SK-N-SH (cell line): ENCODE measurements at regions not wholly inside any gene's neighbourhood (a gene's known extent, or its start where the extent isn't known, plus 50 kb on each side); places are given as distances from the start of the nearest gene placed in this dataset.

ENCODE experiments used
- CTCF ChIA-PET: fragments of 300-600, 350-600 bp; formaldehyde crosslinking; extraction: SDS; loops from one replicate; lab custom pipeline; 2021; lab: Yijun Ruan, JAX
- POLR2A ChIA-PET: fragments of 350-600 bp; sonication (Branson Sonifier 250); formaldehyde crosslinking; extraction: SDS; loops from one replicate; lab custom pipeline; 2020; ENCODE audit warnings: antibody characterized with exemption, inconsistent platforms; lab: Yijun Ruan, JAX
- DNase-seq: peaks from one replicate; pipeline ENCODE4 v3.0.0; 2012
- H2AFZ ChIP-seq: fragments of 200-600 bp; sonication (generic); 2 replicates; pipeline ENCODE4 v1.8.1; 2016; ENCODE audit warnings: antibody characterized with exemption, mild to moderate bottlenecking, low read depth
- H3F3A ChIP-seq: fragments of 200-600 bp; sonication (generic); replicated peaks from 2 replicates; pipeline ENCODE3; 2016; ENCODE audit warnings: antibody characterized with exemption, mild to moderate bottlenecking; ENCODE audit not compliant: insufficient read depth
- H3K27ac ChIP-seq, 2 experiments: fragments of 200-500 bp in 1 of 2; fragments of 200-600 bp in 1 of 2; sonication (Bioruptor generic) in 1 of 2; sonication (generic), shearing (Covaris generic) in 1 of 2; 2 replicates each; pipeline versions ENCODE4 v1.5.1 to v1.6.1; 2014 to 2016; ENCODE audit warnings: low read depth in 2 of 2, inconsistent platforms in 1 of 2, low read length in 1 of 2, mild to moderate bottlenecking in 1 of 2, mixed read lengths in 1 of 2
- H3K27me3 ChIP-seq: fragments of 200-600 bp; sonication (generic), shearing (Covaris generic); 2 replicates; pipeline ENCODE4 v1.6.1; 2016; ENCODE audit warnings: mixed run types; ENCODE audit not compliant: insufficient read depth
- H3K36me3 ChIP-seq, 2 experiments: fragments of 200-500 bp in 1 of 2; fragments of 200-600 bp in 1 of 2; sonication (Bioruptor generic) in 1 of 2; sonication (generic) in 1 of 2; replicated peaks in 1 of 2; 2 replicates each; pipeline versions ENCODE3 to v1.5.1; 2014 to 2016; ENCODE audit warnings: low read length in 1 of 2, mild to moderate bottlenecking in 1 of 2; ENCODE audit not compliant: insufficient read depth in 2 of 2, control insufficient read depth in 1 of 2
- H3K4me1 ChIP-seq, 2 experiments: fragments of 200-500 bp in 1 of 2; fragments of 200-600 bp in 1 of 2; sonication (Bioruptor generic) in 1 of 2; sonication (generic), shearing (Covaris generic) in 1 of 2; 2 replicates each; pipeline versions ENCODE4 v1.5.1 to v1.6.1; 2014 to 2016; ENCODE audit warnings: low read depth in 1 of 2, low read length in 1 of 2, mixed run types in 1 of 2; ENCODE audit not compliant: insufficient read depth in 2 of 2, control insufficient read depth in 1 of 2
- H3K4me2 ChIP-seq: fragments of 200-600 bp; sonication (generic), shearing (Covaris generic); 2 replicates; pipeline ENCODE4 v1.6.1; 2017; ENCODE audit warnings: mixed run types
- H3K4me3 ChIP-seq, 2 experiments: fragments of 200-500 bp in 1 of 2; fragments of 200-600 bp in 1 of 2; sonication (Bioruptor generic) in 1 of 2; sonication (generic), shearing (Covaris generic) in 1 of 2; 2 replicates each; pipeline versions ENCODE4 v1.5.1 to v1.8.1; 2014 to 2016; ENCODE audit warnings: low read depth in 2 of 2, inconsistent platforms in 1 of 2, low read length in 1 of 2, mild to moderate bottlenecking in 1 of 2, mixed read lengths in 1 of 2, moderate library complexity in 1 of 2
- H3K79me2 ChIP-seq: fragments of 200-600 bp; sonication (generic); 2 replicates; pipeline ENCODE4 v1.8.1; 2017; ENCODE audit warnings: mild to moderate bottlenecking; ENCODE audit not compliant: insufficient read depth
- H3K9ac ChIP-seq: fragments of 200-600 bp; sonication (generic); 2 replicates; pipeline ENCODE4 v1.6.1; 2017; ENCODE audit warnings: mixed run types
- H3K9me2 ChIP-seq: fragments of 200-600 bp; sonication (generic); 2 replicates; pipeline ENCODE4 v1.6.1; 2017; ENCODE audit warnings: mixed run types
- H3K9me3 ChIP-seq: fragments of 200-600 bp; sonication (generic); 2 replicates; pipeline ENCODE4 v1.6.1; 2017; ENCODE audit warnings: mixed run types, mild to moderate bottlenecking, moderate library complexity
- H4K20me1 ChIP-seq: fragments of 200-600 bp; sonication (generic); 2 replicates; pipeline ENCODE4 v1.6.1; 2017; ENCODE audit warnings: mild to moderate bottlenecking, mixed run types; ENCODE audit not compliant: insufficient read depth
- CHD2 ChIP-seq: fragments of 150-350 bp; IDR thresholded peaks from 2 replicates; pipeline ENCODE4 v1.6.1; 2018; ENCODE audit warnings: low read length; ENCODE audit not compliant: partially characterized antibody
- FOSL2 ChIP-seq: IDR thresholded peaks from 2 replicates; pipeline ENCODE4 v1.4.0; 2012; ENCODE audit warnings: low read depth, mild to moderate bottlenecking, moderate library complexity, borderline replicate concordance
- GABPA ChIP-seq: IDR thresholded peaks from 2 replicates; pipeline ENCODE4 v1.4.0; 2012; ENCODE audit warnings: low read depth, mild to moderate bottlenecking
- MEF2A ChIP-seq: IDR thresholded peaks from 2 replicates; pipeline ENCODE4 v1.4.0; 2012; ENCODE audit warnings: low read depth, borderline replicate concordance
- MXI1 ChIP-seq: IDR thresholded peaks from 2 replicates; pipeline ENCODE4 v1.6.1; 2012; ENCODE audit warnings: mild to moderate bottlenecking, low read depth, low read length, improper control_type of control experiment
- NFIC ChIP-seq: IDR thresholded peaks from 2 replicates; pipeline ENCODE4 v1.4.0; 2012; ENCODE audit warnings: borderline replicate concordance
- POLR2AphosphoS5 ChIP-seq: IDR thresholded peaks from 2 replicates; pipeline ENCODE4 v1.6.1; 2012; ENCODE audit warnings: low read depth, low read length
- RFX5 ChIP-seq: IDR thresholded peaks from 2 replicates; pipeline ENCODE4 v1.6.1; 2012; ENCODE audit warnings: mild to moderate bottlenecking, improper control_type of control experiment, low read length
- RXRA ChIP-seq: IDR thresholded peaks from 2 replicates; pipeline ENCODE4 v1.4.0; 2012; ENCODE audit warnings: low read depth, mild to moderate bottlenecking, borderline replicate concordance
- SMC3 ChIP-seq: IDR thresholded peaks from 2 replicates; pipeline ENCODE4 v1.6.1; 2012; ENCODE audit warnings: low read depth, low read length, improper control_type of control experiment
- WGBS: methylation state at CpG from one replicate; pipeline ENCODE4 v1.1.6; 2017; ENCODE audit warnings: low lambda C conversion rate; 5-methylcytosine and 5-hydroxymethylcytosine counted together
- TF ChIP-seq, protein P1 (sequence below): IDR thresholded peaks from 2 replicates; pipeline ENCODE4 v1.4.0; 2012; ENCODE audit warnings: low read depth, borderline replicate concordance
- TF ChIP-seq, protein P2 (sequence below): fragments of 150-350 bp; IDR thresholded peaks from 2 replicates; pipeline ENCODE4 v1.6.1; 2017; ENCODE audit warnings: antibody characterized with exemption, low read length, low read depth, borderline replicate concordance
- TF ChIP-seq, protein P3 (sequence below): IDR thresholded peaks from 2 replicates; pipeline ENCODE4 v1.4.0; 2012; ENCODE audit warnings: low read depth, borderline replicate concordance
- TF ChIP-seq, protein P4 (sequence below): IDR thresholded peaks from 2 replicates; pipeline ENCODE4 v1.4.0; 2012; ENCODE audit warnings: low read depth
- TF ChIP-seq, protein P5 (sequence below): fragments of 150-350 bp; IDR thresholded peaks from 2 replicates; pipeline ENCODE4 v1.6.1; 2016; ENCODE audit warnings: mild to moderate bottlenecking, low read depth, low read length
- TF ChIP-seq, protein P6 (sequence below): IDR thresholded peaks from 2 replicates; pipeline ENCODE4; 2012

DNA sequence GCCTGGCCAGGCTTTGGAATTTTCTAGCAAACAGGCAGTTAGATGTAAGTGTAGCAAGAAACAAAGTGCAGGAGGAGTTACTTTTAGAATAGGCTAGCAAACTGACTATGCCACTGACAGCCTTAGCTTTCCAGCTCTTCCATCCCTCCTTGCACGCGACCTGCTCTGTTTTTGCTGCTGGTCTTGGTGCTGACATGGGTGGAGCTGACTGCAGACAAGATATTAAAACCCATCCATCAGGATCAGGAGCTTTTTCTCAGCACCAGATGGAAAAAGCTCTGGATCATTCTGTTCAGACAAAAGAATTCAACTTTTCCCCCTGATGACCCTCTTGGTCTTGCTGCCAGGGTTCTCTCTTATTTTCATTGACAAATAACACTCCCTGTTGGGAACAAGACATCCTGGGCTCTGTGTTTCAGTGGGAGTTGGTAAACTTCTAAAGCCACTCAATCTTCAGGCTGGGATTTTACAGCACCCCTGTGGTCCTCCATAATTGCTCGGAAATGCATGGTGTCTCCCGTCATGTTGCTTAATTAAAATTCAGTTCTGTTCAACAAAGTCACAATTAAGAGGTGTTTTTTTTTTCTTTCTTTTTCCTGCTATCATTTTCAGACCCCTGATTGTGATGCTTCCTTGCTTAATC, 240.0 kb upstream of the LARGE1 start:
- 18% methylated on average over 4 of the region's 4 CpGs for WGBS
- no peak overlapping the region for H2AFZ ChIP-seq
- no peaks in the 10 kb centered on the region for H3K27me3 ChIP-seq
- TF ChIP-seq NFIC, result no peak
- no peak for TF ChIP-seq MEF2A
- no peak for TF ChIP-seq FOSL2
- TF ChIP-seq, protein P1, sequence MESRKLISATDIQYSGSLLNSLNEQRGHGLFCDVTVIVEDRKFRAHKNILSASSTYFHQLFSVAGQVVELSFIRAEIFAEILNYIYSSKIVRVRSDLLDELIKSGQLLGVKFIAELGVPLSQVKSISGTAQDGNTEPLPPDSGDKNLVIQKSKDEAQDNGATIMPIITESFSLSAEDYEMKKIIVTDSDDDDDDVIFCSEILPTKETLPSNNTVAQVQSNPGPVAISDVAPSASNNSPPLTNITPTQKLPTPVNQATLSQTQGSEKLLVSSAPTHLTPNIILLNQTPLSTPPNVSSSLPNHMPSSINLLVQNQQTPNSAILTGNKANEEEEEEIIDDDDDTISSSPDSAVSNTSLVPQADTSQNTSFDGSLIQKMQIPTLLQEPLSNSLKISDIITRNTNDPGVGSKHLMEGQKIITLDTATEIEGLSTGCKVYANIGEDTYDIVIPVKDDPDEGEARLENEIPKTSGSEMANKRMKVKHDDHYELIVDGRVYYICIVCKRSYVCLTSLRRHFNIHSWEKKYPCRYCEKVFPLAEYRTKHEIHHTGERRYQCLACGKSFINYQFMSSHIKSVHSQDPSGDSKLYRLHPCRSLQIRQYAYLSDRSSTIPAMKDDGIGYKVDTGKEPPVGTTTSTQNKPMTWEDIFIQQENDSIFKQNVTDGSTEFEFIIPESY, result no peak
- TF ChIP-seq CHD2, result no peak
- no peak for TF ChIP-seq SMC3
- TF ChIP-seq MXI1, result no peak
- TF ChIP-seq, protein P2, sequence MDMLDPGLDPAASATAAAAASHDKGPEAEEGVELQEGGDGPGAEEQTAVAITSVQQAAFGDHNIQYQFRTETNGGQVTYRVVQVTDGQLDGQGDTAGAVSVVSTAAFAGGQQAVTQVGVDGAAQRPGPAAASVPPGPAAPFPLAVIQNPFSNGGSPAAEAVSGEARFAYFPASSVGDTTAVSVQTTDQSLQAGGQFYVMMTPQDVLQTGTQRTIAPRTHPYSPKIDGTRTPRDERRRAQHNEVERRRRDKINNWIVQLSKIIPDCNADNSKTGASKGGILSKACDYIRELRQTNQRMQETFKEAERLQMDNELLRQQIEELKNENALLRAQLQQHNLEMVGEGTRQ, result no peak
- no peak for TF ChIP-seq POLR2AphosphoS5
- no peak for TF ChIP-seq RXRA
- TF ChIP-seq, protein P3, sequence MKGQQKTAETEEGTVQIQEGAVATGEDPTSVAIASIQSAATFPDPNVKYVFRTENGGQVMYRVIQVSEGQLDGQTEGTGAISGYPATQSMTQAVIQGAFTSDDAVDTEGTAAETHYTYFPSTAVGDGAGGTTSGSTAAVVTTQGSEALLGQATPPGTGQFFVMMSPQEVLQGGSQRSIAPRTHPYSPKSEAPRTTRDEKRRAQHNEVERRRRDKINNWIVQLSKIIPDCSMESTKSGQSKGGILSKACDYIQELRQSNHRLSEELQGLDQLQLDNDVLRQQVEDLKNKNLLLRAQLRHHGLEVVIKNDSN, result no peak
- TF ChIP-seq, protein P4, sequence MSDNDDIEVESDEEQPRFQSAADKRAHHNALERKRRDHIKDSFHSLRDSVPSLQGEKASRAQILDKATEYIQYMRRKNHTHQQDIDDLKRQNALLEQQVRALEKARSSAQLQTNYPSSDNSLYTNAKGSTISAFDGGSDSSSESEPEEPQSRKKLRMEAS, result no peak
- TF ChIP-seq, protein P5, sequence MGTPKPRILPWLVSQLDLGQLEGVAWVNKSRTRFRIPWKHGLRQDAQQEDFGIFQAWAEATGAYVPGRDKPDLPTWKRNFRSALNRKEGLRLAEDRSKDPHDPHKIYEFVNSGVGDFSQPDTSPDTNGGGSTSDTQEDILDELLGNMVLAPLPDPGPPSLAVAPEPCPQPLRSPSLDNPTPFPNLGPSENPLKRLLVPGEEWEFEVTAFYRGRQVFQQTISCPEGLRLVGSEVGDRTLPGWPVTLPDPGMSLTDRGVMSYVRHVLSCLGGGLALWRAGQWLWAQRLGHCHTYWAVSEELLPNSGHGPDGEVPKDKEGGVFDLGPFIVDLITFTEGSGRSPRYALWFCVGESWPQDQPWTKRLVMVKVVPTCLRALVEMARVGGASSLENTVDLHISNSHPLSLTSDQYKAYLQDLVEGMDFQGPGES, result no peak
- TF ChIP-seq GABPA, result no peak
- TF ChIP-seq, protein P6, sequence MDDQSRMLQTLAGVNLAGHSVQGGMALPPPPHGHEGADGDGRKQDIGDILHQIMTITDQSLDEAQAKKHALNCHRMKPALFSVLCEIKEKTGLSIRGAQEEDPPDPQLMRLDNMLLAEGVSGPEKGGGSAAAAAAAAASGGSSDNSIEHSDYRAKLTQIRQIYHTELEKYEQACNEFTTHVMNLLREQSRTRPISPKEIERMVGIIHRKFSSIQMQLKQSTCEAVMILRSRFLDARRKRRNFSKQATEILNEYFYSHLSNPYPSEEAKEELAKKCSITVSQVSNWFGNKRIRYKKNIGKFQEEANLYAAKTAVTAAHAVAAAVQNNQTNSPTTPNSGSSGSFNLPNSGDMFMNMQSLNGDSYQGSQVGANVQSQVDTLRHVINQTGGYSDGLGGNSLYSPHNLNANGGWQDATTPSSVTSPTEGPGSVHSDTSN, result no peak
- no peak for TF ChIP-seq RFX5
- no peaks in the 10 kb centered on the region for H3K79me2 ChIP-seq
- no peaks in the 10 kb centered on the region for H3K9me2 ChIP-seq
- no peak overlapping the region for H3K27ac ChIP-seq
- no peaks in the 10 kb centered on the region for H3F3A ChIP-seq
- no peak overlapping the region for H3K4me3 ChIP-seq
- no peak overlapping the region for H3K9ac ChIP-seq
- DNase-seq, result no peak
- H3K4me2 ChIP-seq, result no peak overlapping the region
- CTCF ChIA-PET, result no interaction called here
- POLR2A ChIA-PET, result no interaction called here
- no peaks in the 10 kb centered on the region for H4K20me1 ChIP-seq
- H3K36me3 ChIP-seq, result no peaks in the 10 kb centered on the region
- H3K4me1 ChIP-seq, result no peaks in the 10 kb centered on the region
- no peaks in the 10 kb centered on the region for H3K9me3 ChIP-seq
